HCT116 (cell line): ENCODE measurements at regions not wholly inside any gene's neighbourhood (a gene's known extent, or its start where the extent isn't known, plus 50 kb on each side); places are given as distances from the start of the nearest gene placed in this dataset.

Experiments
- EZH2phosphoT487 ChIP-seq: fragments of 200-600 bp; IDR thresholded peaks from 2 replicates; pipeline ENCODE4 v1.6.1; 2018; ENCODE audit warnings: antibody characterized with exemption, borderline replicate concordance
- SP1 ChIP-seq: IDR thresholded peaks from 2 replicates; pipeline ENCODE4 v1.6.1; 2012; ENCODE audit warnings: low read depth
- TF ChIP-seq, protein P1 (sequence below): IDR thresholded peaks from 2 replicates; pipeline ENCODE4 v1.6.1; 2012
- TF ChIP-seq, protein P2 (sequence below): IDR thresholded peaks from 2 replicates; pipeline ENCODE4 v1.6.1; 2012; ENCODE audit warnings: low read depth

DNA sequence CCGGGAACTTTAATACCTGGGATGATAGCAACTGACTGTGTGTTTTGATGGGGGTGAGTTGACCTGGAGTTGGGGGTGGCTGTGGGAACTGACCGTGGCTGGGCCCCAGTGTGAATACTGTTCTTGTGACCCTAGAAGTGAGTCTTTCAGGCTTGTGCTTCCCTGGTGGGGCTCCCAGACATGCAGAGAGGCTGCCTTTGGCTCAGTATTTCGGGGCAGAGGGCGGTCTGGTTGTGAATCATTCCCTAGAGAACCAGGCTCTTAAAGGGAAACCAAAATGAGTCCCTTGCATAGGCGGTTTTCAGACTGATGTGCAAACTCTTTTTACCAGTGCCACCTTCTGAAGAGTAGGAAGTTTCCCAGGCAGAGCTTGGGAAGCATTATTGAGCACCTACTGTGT is 132.1 kb downstream of the MACROH2A1 start:
- TF ChIP-seq, protein P1, sequence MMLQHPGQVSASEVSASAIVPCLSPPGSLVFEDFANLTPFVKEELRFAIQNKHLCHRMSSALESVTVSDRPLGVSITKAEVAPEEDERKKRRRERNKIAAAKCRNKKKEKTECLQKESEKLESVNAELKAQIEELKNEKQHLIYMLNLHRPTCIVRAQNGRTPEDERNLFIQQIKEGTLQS, result no peak
- TF ChIP-seq, protein P2, sequence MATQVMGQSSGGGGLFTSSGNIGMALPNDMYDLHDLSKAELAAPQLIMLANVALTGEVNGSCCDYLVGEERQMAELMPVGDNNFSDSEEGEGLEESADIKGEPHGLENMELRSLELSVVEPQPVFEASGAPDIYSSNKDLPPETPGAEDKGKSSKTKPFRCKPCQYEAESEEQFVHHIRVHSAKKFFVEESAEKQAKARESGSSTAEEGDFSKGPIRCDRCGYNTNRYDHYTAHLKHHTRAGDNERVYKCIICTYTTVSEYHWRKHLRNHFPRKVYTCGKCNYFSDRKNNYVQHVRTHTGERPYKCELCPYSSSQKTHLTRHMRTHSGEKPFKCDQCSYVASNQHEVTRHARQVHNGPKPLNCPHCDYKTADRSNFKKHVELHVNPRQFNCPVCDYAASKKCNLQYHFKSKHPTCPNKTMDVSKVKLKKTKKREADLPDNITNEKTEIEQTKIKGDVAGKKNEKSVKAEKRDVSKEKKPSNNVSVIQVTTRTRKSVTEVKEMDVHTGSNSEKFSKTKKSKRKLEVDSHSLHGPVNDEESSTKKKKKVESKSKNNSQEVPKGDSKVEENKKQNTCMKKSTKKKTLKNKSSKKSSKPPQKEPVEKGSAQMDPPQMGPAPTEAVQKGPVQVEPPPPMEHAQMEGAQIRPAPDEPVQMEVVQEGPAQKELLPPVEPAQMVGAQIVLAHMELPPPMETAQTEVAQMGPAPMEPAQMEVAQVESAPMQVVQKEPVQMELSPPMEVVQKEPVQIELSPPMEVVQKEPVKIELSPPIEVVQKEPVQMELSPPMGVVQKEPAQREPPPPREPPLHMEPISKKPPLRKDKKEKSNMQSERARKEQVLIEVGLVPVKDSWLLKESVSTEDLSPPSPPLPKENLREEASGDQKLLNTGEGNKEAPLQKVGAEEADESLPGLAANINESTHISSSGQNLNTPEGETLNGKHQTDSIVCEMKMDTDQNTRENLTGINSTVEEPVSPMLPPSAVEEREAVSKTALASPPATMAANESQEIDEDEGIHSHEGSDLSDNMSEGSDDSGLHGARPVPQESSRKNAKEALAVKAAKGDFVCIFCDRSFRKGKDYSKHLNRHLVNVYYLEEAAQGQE, result no peak
- no peak for TF ChIP-seq EZH2phosphoT487
- TF ChIP-seq SP1, result no peak
